ENCODE measurements at regions not wholly inside any gene's neighbourhood (a gene's known extent, or its start where the extent isn't known, plus 50 kb on each side); places are given as distances from the start of the nearest gene placed in this dataset.

GRCh38 chr18:41009926-41010325, 945.1 kb upstream of the PIK3C3 start:
- DNase-seq = no peak
- no peaks in the 10 kb centered on the region for H3K36me3 ChIP-seq (ENCODE audit: insufficient read depth, low read length)
- H3K9ac ChIP-seq (ENCODE audit: low read length) = no peak overlapping the region
- no peak overlapping the region for H2AFZ ChIP-seq (ENCODE audit: low read length)
- no peaks in the 10 kb centered on the region for H4K20me1 ChIP-seq (ENCODE audit: insufficient read depth, low read depth, low read length)
- no peak overlapping the region for H3K4me3 ChIP-seq (ENCODE audit: low read length)
- no peaks in the 10 kb centered on the region for H3K9me3 ChIP-seq (ENCODE audit: low read length)
- H3K79me2 ChIP-seq (ENCODE audit: low read length) = no peaks in the 10 kb centered on the region
- no peaks in the 10 kb centered on the region for H3K9me2 ChIP-seq (replicated peaks; ENCODE audit: insufficient read depth, low read length)
- no peaks in the 10 kb centered on the region for H3K4me1 ChIP-seq (ENCODE audit: low read length)
- no peak overlapping the region for H3K27ac ChIP-seq (ENCODE audit: low read length)
- H3K4me2 ChIP-seq (ENCODE audit: low read depth, low read length, poor library complexity, severe bottlenecking) = no peak overlapping the region
- no peaks in the 10 kb centered on the region for H3K27me3 ChIP-seq (ENCODE audit: low read length)

GRCh38 chr18:41004324-41004723, 950.7 kb upstream of the PIK3C3 start:
- H3K9ac ChIP-seq (ENCODE audit: low read length) = no peak overlapping the region
- H4K20me1 ChIP-seq (ENCODE audit: insufficient read depth, low read depth, low read length) = no peaks in the 10 kb centered on the region
- no peaks in the 10 kb centered on the region for H3K79me2 ChIP-seq (ENCODE audit: low read length)
- H2AFZ ChIP-seq (ENCODE audit: low read length) = no peak overlapping the region
- H3K36me3 ChIP-seq (ENCODE audit: insufficient read depth, low read length) = no peaks in the 10 kb centered on the region
- H3K4me3 ChIP-seq (ENCODE audit: low read length) = no peak overlapping the region
- H3K4me2 ChIP-seq (ENCODE audit: low read depth, low read length, poor library complexity, severe bottlenecking) = no peak overlapping the region
- no peak for DNase-seq
- H3K27ac ChIP-seq (ENCODE audit: low read length) = no peak overlapping the region
- no peaks in the 10 kb centered on the region for H3K9me2 ChIP-seq (replicated peaks; ENCODE audit: insufficient read depth, low read length)
- H3K9me3 ChIP-seq (ENCODE audit: low read length) = no peaks in the 10 kb centered on the region
- H3K4me1 ChIP-seq (ENCODE audit: low read length) = no peaks in the 10 kb centered on the region
- no peaks in the 10 kb centered on the region for H3K27me3 ChIP-seq (ENCODE audit: low read length)

GRCh38 chr18:40995529-40995928, 959.5 kb upstream of the PIK3C3 start:
- Histone ChIP-seq H3K4me3 (ENCODE audit: low read length) (no peak overlapping the region), H3K9me3 (ENCODE audit: low read length) (no peaks in the 10 kb centered on the region), H3K4me1 (ENCODE audit: low read length) (peaks cover 3% of the 10 kb centered on the region), H3K9ac (ENCODE audit: low read length) (no peak overlapping the region), H3K27ac (ENCODE audit: low read length) (no peak overlapping the region), H3K4me2 (ENCODE audit: low read depth, low read length, poor library complexity, severe bottlenecking) (no peak overlapping the region), H3K36me3 (ENCODE audit: insufficient read depth, low read length) (no peaks in the 10 kb centered on the region), H3K9me2 (replicated peaks; ENCODE audit: insufficient read depth, low read length) (no peaks in the 10 kb centered on the region), H3K27me3 (ENCODE audit: low read length) (no peaks in the 10 kb centered on the region), H4K20me1 (ENCODE audit: insufficient read depth, low read depth, low read length) (no peaks in the 10 kb centered on the region), H3K79me2 (ENCODE audit: low read length) (no peaks in the 10 kb centered on the region), H2AFZ (ENCODE audit: low read length) (no peak overlapping the region)
- no peak for DNase-seq

- H3K9ac ChIP-seq (ENCODE audit: low read length) = no peak overlapping the region
- H2AFZ ChIP-seq (ENCODE audit: low read length) = no peak overlapping the region
- peaks cover 3% of the 10 kb centered on the region for H3K4me1 ChIP-seq (ENCODE audit: low read length)
- H4K20me1 ChIP-seq (ENCODE audit: insufficient read depth, low read depth, low read length) = no peaks in the 10 kb centered on the region
- H3K9me3 ChIP-seq (ENCODE audit: low read length) = no peaks in the 10 kb centered on the region
- no peaks in the 10 kb centered on the region for H3K36me3 ChIP-seq (ENCODE audit: insufficient read depth, low read length)
- H3K9me2 ChIP-seq (replicated peaks; ENCODE audit: insufficient read depth, low read length) = no peaks in the 10 kb centered on the region
- no peak overlapping the region for H3K4me3 ChIP-seq (ENCODE audit: low read length)
- no peaks in the 10 kb centered on the region for H3K79me2 ChIP-seq (ENCODE audit: low read length)
- no peak overlapping the region for H3K4me2 ChIP-seq (ENCODE audit: low read depth, low read length, poor library complexity, severe bottlenecking)
- no peaks in the 10 kb centered on the region for H3K27me3 ChIP-seq (ENCODE audit: low read length)
- no peak overlapping the region for H3K27ac ChIP-seq (ENCODE audit: low read length)
- DNase-seq = no peak
These were observed 961.7 kb upstream of the PIK3C3 start for GRCh38 chr18:40993363-40993762.

GRCh38 chr18:40987581-40987980, 967.5 kb upstream of the PIK3C3 start:
- Histone ChIP-seq H3K79me2 (ENCODE audit: low read length) (no peaks in the 10 kb centered on the region), H3K9me3 (ENCODE audit: low read length) (no peaks in the 10 kb centered on the region), H3K4me3 (ENCODE audit: low read length) (no peak overlapping the region), H4K20me1 (ENCODE audit: insufficient read depth, low read depth, low read length) (no peaks in the 10 kb centered on the region), H3K27ac (ENCODE audit: low read length) (no peak overlapping the region), H3K27me3 (ENCODE audit: low read length) (no peaks in the 10 kb centered on the region), H3K9ac (ENCODE audit: low read length) (no peak overlapping the region), H3K4me1 (ENCODE audit: low read length) (no peaks in the 10 kb centered on the region), H3K4me2 (ENCODE audit: low read depth, low read length, poor library complexity, severe bottlenecking) (no peak overlapping the region), H2AFZ (ENCODE audit: low read length) (no peak overlapping the region), H3K9me2 (replicated peaks; ENCODE audit: insufficient read depth, low read length) (no peaks in the 10 kb centered on the region), H3K36me3 (ENCODE audit: insufficient read depth, low read length) (no peaks in the 10 kb centered on the region)
- no peak for DNase-seq

GRCh38 chr18:40985436-40985835, 969.6 kb upstream of the PIK3C3 start:
- Histone ChIP-seq H3K36me3 (ENCODE audit: insufficient read depth, low read length) (no peaks in the 10 kb centered on the region), H3K9me3 (ENCODE audit: low read length) (no peaks in the 10 kb centered on the region), H3K27ac (ENCODE audit: low read length) (no peak overlapping the region), H3K9ac (ENCODE audit: low read length) (no peak overlapping the region), H3K4me2 (ENCODE audit: low read depth, low read length, poor library complexity, severe bottlenecking) (no peak overlapping the region), H2AFZ (ENCODE audit: low read length) (no peak overlapping the region), H3K9me2 (replicated peaks; ENCODE audit: insufficient read depth, low read length) (no peaks in the 10 kb centered on the region), H4K20me1 (ENCODE audit: insufficient read depth, low read depth, low read length) (no peaks in the 10 kb centered on the region), H3K4me1 (ENCODE audit: low read length) (no peaks in the 10 kb centered on the region), H3K4me3 (ENCODE audit: low read length) (no peak overlapping the region), H3K79me2 (ENCODE audit: low read length) (no peaks in the 10 kb centered on the region), H3K27me3 (ENCODE audit: low read length) (no peaks in the 10 kb centered on the region)
- no peak for DNase-seq

- no peaks in the 10 kb centered on the region for H3K9me2 ChIP-seq (replicated peaks; ENCODE audit: insufficient read depth, low read length)
- H3K27ac ChIP-seq (ENCODE audit: low read length) = no peak overlapping the region
- no peaks in the 10 kb centered on the region for H3K79me2 ChIP-seq (ENCODE audit: low read length)
- no peak overlapping the region for H3K9ac ChIP-seq (ENCODE audit: low read length)
- no peak overlapping the region for H2AFZ ChIP-seq (ENCODE audit: low read length)
- H3K4me3 ChIP-seq (ENCODE audit: low read length) = no peak overlapping the region
- no peaks in the 10 kb centered on the region for H4K20me1 ChIP-seq (ENCODE audit: insufficient read depth, low read depth, low read length)
- H3K27me3 ChIP-seq (ENCODE audit: low read length) = no peaks in the 10 kb centered on the region
- H3K36me3 ChIP-seq (ENCODE audit: insufficient read depth, low read length) = no peaks in the 10 kb centered on the region
- no peaks in the 10 kb centered on the region for H3K9me3 ChIP-seq (ENCODE audit: low read length)
- H3K4me2 ChIP-seq (ENCODE audit: low read depth, low read length, poor library complexity, severe bottlenecking) = no peak overlapping the region
- DNase-seq = no peak
- H3K4me1 ChIP-seq (ENCODE audit: low read length) = no peaks in the 10 kb centered on the region
These were observed 970.2 kb upstream of the PIK3C3 start for GRCh38 chr18:40984856-40985255.

GRCh38 chr18:40983835-40984234, 971.2 kb upstream of the PIK3C3 start:
- Histone ChIP-seq H3K4me1 (ENCODE audit: low read length) (no peaks in the 10 kb centered on the region), H3K36me3 (ENCODE audit: insufficient read depth, low read length) (no peaks in the 10 kb centered on the region), H3K4me2 (ENCODE audit: low read depth, low read length, poor library complexity, severe bottlenecking) (no peak overlapping the region)

GRCh38 chr18:40980171-40980570, 974.9 kb upstream of the PIK3C3 start:
- no peaks in the 10 kb centered on the region for H3K4me1 ChIP-seq (ENCODE audit: low read length)
- no peak overlapping the region for H2AFZ ChIP-seq (ENCODE audit: low read length)
- no peaks in the 10 kb centered on the region for H3K9me3 ChIP-seq (ENCODE audit: low read length)
- no peak overlapping the region for H3K4me3 ChIP-seq (ENCODE audit: low read length)
- no peak overlapping the region for H3K9ac ChIP-seq (ENCODE audit: low read length)
- no peaks in the 10 kb centered on the region for H3K27me3 ChIP-seq (ENCODE audit: low read length)
- no peak for DNase-seq
- no peaks in the 10 kb centered on the region for H3K36me3 ChIP-seq (ENCODE audit: insufficient read depth, low read length)
- no peaks in the 10 kb centered on the region for H3K9me2 ChIP-seq (replicated peaks; ENCODE audit: insufficient read depth, low read length)
- no peak overlapping the region for H3K4me2 ChIP-seq (ENCODE audit: low read depth, low read length, poor library complexity, severe bottlenecking)
- H4K20me1 ChIP-seq (ENCODE audit: insufficient read depth, low read depth, low read length) = no peaks in the 10 kb centered on the region
- H3K79me2 ChIP-seq (ENCODE audit: low read length) = no peaks in the 10 kb centered on the region
- no peak overlapping the region for H3K27ac ChIP-seq (ENCODE audit: low read length)

More at GRCh38 chr18:40983835-40984234, 971.2 kb upstream of the PIK3C3 start:
- Histone ChIP-seq H3K27me3 (ENCODE audit: low read length) (no peaks in the 10 kb centered on the region), H3K9me3 (ENCODE audit: low read length) (no peaks in the 10 kb centered on the region), H3K9ac (ENCODE audit: low read length) (no peak overlapping the region), H3K4me3 (ENCODE audit: low read length) (no peak overlapping the region), H2AFZ (ENCODE audit: low read length) (no peak overlapping the region), H3K79me2 (ENCODE audit: low read length) (no peaks in the 10 kb centered on the region), H4K20me1 (ENCODE audit: insufficient read depth, low read depth, low read length) (no peaks in the 10 kb centered on the region), H3K27ac (ENCODE audit: low read length) (no peak overlapping the region), H3K9me2 (replicated peaks; ENCODE audit: insufficient read depth, low read length) (no peaks in the 10 kb centered on the region)
- DNase-seq = no peak

Data from Karpas-422 (cell line).